ENCODE measurements at regions not wholly inside any gene's neighbourhood (a gene's known extent, or its start where the extent isn't known, plus 50 kb on each side); places are given as distances from the start of the nearest gene placed in this dataset.
"Not testable (repeated sequence)": the region's sequence is repeated elsewhere in the genome, so short reads cannot be mapped to it uniquely, and the experiment has no call there.

DNA sequence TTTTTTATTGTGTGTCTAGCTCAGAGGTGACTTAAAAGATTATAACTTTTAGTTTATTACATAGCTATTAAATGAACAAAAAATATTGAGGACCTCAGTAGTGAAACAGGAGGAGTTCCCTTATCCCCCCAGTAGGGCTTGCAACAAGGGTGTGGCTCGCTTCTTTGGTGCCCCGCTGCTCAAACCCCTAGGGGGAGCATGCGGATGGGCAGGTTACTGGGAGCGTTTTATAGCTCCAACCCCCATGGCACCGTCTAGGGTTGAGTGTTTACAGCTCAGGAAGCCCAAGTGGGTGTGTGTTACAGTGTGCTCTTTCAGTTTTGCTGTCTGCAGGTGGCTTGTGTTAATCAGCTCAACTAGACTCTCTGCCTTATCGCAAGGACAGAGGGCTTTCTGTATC lies 1513.7 kb downstream of the GRIK2 start:
- DNase-seq (ENCODE audit: low read depth) = no peak

DNA sequence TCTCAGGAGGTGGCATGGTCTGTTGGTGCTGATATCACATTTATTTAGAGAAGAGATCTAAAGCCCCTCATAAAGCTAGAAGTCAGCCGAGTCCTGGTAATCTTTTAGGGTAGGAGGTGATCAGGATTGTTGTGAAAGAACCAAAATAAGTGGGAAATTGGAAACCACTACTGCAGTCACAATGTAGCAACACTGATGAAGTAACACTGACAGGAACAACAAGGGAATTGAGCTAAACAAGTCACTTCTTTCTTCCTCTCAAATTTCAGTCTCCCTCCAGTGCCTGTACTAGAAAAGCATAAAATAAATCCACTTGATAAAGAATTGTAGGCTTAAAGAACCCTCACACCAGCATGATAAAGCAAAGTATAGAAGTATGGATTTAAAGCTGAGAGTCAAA lies 1509.0 kb downstream of the GRIK2 start:
- DNase-seq (ENCODE audit: low read depth) = no peak

DNA sequence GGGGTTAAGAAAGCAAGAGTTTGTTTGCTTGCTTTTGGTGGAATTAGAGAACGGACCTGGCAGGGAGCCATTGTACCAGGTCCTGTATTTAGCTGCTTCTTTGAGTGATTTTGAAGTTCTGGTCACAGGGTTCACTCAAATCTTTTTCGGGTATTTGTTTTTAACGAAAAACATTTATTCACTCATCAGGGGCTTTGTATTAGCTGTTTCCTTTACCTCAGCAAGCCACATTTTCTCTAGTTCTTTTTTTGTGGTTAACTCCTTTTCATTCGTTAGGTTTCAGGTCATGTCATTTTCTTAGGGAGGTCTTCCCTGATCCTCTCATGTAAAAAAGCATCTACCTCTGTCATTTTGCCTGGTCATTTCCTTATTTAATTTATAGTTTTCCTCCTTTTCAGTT lies 1502.2 kb downstream of the GRIK2 start:
- no peak for DNase-seq (ENCODE audit: low read depth)

DNA sequence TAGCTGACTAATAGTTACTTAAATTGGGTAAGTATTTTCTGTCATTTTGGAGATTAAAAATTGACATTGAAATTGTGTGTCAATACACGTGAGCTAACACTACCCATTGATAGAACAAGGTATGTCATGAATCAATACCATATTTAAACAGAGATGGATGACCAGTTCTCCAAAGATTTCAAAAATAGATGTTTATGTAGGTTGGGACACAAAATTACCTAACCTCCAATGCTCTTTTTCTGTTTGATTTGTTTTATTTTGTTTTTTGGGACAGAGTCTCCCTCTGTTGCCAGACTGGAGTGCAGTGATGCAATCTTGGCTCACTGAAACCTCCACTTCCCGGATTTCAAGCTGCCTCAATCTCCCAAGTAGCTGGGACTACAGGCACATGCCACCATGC lies 1491.7 kb downstream of the GRIK2 start:
- no peak for DNase-seq (ENCODE audit: low read depth)

DNA sequence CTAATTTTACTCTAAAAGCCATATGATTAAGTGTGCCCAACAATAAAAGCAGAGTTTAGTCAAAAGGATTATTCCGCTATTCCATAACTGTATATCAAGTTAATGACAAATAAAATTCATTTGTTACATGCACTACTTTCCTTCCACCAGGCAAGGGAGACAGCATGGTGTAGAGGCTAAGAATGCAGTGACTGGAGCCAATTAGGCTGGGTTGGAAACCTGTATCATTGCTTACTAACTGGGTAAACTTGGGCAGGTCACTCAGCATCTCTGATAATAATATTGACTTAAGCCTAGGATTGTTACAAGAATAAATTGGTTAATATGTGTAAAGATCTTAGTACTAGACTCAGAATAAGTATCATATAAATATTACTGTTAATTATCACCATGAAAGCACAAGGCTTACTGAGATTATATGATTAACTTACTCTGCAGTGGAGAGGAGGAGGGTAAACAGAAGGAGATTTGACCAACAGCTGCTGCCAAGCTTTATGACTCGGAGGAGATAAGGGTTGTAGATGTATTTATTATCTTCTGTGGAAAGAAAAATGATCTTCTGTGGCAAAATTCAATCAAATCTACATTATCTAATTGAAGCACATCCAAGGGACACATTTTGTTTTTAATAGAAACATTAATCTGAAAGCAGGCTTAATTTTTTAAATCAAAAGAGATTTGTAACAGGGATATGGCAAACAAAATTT lies 1459.9 kb downstream of the GRIK2 start:
- no peak for DNase-seq (ENCODE audit: low read depth)

DNA sequence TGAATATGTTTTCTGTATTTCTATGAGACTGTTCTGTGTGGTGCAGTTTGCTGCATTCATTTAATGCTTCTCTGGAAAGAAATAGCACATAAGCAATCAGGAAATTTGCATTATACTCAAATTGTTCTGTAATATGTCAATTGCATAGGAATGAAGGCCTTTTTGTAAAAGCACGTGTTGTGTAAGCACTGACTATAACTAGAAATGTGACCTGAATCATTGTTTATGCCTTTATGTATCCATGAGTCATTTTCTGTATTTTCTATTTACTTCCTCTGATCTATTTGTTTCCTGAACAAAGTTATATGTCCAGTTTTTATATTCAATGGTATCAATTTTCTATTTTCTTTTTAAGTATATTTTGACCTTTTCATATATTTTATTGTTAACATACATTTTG lies 1455.3 kb downstream of the GRIK2 start:
- DNase-seq (ENCODE audit: low read depth) = no peak

DNA sequence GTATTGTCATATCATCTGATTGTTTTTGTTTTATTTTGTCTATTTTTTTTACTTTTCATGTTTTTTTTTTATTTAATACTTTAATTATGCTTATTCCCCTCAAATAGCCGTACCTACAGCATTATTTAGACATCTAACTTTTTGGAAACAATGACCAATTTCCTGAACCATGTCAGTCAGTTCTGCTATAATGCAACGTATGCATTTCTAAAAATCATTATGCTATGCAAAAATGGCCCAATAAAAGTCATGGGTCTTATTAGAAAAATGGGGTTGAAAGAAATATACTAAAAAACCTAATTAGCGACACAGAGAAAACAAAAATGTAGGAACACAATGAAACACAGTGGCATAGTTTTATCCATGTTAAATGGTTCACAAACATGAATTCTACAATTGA lies 1454.7 kb downstream of the GRIK2 start:
- no peak for DNase-seq (ENCODE audit: low read depth)

DNA sequence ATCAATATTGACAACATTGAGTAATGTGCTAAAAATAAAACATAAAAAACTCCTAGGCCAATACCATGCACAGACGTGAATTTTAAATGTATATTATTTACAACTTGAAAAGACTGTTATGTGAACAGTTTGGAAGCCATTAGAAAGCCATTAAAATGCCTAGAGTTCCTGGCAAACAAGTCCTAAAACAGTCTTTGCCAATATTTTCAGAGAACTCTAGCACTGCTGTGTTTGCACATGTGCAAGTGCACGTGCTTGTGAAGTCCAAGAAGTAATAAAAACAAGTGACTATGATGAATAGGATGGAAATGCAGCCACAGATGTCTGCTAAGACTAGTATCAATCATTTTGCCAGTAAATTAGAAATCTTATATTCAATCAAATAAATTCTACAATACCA lies 1447.6 kb downstream of the GRIK2 start:
- DNase-seq (ENCODE audit: low read depth) = no peak

DNA sequence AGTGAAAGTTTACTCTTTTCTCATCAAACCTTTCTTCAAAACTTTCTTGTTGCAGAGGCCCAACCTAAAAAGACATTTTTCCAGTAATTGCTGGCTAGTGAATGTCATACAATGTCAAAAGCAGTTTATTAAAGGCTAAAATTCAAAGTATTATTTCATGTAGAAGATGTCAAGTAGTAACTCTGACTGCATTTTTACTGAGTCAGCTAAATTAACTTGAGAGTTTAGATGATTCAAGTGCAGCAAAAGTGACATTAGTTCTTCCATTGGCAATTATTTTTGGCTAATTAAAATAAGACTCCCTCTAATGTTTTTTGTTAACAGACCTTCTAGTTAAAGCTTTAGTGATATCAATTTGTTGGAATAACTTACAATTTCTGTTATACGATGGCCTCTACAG lies 1438.5 kb downstream of the GRIK2 start:
- DNase-seq (ENCODE audit: low read depth) = no peak

DNA sequence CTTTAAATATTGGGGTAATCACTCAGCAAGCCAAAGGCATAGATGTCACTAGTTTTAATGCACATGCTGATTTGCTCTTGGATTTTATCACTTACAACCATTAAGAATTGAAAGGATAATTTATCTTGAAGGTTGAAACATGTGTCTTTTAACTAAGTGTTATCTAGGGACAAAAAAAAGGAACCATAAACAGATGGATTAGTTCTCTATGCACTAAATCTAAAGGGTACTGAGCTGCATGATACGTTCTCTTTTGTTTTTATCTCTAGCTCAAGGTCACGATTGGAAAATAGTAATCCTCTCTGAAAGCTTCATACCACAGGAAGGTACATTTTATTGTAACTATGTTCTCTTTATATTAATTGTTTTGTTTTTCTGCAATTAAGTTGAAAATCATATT lies 1426.6 kb downstream of the GRIK2 start:
- no peak for DNase-seq (ENCODE audit: low read depth)

DNA sequence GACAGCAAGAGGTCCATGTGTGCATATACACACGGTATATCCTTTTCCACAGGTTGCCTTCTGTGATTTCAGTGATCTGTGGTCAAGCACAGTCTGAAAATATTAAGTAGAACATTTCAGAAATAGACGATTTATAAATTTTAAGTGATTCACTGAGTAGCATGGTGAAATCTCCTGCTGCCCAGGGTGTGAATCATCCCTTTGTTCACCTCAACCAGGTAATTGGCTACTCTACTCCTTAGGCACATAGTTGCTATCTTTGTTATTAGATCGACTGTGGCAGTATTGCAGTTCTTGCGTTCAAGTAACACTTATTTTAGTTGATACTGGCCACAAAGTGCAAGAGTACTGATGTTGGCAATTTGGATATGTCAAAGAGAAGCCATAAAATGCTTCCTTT lies 1421.7 kb downstream of the GRIK2 start:
- no peak for DNase-seq (ENCODE audit: low read depth)

DNA sequence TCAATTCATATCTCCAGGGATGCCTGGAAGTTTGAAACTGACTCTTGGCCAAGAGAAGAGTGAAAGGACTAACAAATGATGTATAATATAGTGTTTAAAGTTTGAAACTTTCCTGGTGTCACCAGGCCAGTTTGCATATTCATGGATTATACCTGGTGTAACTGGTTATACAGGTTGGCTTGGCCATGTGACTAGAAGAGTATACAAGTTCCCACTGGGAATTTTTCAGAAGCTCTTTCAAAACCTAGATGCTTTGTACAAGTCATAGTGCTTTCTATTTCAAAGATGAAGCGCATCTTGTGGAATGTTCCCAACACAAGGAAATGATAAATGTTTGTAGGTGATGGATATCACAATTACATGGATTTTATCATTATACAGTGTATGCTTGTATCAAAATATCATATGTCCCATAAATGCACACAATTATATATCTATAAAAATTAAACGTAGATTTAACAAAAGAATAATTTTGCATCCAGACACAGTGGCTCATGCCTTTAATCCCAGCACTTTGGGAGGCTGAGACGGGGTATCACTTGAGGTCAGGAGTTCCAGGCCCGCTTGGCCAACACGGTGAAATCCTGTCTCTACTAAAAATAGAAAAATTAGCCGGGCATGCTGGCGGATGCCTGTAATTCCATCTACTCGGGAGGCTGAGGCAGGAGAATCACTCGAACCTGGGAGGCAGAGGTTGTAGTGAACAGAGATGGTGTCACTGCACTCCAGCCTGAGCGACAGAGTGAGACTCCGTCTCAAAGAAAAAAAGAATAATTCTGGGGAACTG lies 1420.2 kb downstream of the GRIK2 start:
- DNase-seq (ENCODE audit: low read depth) = no peak

DNA sequence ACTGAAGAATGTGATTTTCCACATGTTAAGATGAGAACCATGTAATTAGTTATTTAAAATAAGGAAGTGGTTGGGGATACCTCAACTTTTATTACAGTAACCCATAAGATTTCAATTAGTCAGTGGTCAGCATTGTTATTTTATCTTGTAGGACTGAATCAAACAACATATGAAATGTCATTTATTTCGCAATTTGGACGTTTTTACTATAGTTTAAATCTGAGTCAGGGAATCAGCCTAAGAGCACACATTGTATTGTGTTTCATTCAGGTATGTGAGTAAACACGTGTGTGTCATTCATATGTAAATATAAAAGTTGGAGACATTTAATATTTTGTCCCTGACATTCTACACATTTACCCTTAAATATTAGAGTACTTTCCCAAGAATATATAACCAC lies 1418.7 kb downstream of the GRIK2 start:
- DNase-seq (ENCODE audit: low read depth) = peak; percentile 70

DNA sequence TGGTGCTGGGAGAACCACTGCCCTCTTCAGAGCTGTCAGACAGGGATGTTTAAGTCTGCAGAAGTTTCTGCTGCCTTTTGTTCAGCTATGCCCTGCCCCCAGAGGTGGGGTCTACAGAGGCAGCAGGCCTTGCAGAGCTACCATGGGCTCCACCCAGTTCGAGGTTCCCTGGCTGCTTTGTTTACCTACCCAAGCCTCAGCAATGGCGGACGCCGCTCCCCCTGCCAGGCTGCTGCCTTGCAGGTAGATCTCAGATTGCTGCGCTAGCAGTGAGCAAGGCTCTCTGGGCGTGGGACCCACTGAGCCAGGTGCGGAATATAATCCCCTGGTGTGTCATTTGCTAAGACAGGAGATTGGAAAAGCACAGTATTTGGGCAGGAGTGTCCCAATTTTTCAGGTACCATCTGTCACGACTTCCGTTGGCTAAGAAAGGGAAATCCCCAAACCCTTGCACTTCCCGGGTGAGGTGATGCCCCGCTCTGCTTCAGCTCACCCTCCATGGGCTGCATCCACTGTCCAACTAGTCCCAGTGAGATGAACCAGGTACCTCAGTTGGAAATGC lies 1415.5 kb downstream of the GRIK2 start:
- not testable (repeated sequence) for DNase-seq (ENCODE audit: low read depth)

DNA sequence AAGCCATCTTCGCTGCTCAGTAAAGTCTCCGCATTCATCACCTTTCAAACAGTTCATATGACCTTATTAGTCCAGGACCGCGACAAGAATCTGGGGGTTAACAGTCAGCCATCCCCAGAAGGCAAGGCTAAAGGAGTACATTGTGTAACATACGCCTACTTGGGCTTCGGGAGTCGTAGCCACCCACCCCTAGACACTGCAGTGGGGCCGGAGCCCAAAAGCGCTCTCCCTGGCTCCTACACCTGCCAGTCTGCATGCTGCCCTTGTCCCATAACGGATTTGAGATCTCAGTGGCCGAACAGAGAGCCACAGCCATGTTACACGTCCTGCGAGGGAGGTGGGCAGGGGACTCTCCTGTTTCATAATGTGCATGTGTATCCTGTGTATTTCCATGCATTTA lies 1405.5 kb downstream of the GRIK2 start:
- DNase-seq (ENCODE audit: low read depth) = no peak

DNA sequence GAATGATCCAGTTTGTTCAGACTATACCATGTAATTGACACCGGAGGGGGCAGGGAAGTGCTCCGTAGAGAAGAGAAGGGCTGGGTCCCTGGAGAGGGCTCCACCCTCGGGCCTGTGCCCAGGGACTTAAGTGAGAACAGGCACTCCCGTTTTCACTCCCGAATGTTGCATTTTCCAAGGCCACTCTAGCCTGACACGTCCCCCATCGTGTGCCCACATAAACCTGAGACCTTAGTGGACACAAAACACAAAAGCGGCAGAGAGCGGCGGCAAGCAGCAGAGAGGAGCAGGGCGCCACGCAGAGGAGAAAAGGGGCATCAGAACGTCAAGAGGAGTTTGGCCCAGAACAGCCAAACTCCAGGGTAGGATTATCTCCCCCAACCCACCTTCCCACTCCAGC lies 1405.1 kb downstream of the GRIK2 start:
- DNase-seq (ENCODE audit: low read depth) = no peak

DNA sequence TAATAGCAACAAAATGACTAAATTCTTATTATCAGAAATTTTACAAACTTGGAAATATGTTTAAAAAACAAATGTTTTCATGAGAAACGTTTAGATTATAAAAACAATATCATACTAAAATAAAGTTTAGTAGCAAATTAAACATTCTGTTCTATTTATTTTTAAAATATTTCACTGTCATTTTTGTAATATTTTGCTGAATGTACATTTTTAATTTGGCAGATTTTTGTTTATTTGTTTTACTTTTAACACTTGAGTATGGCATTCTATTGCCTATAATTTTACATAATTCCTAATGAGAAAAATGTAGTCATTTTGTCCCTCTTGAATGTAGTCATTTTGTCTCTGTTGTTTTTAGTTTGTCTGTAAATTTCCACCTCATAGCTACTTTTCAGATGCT lies 1400.2 kb downstream of the GRIK2 start:
- no peak for DNase-seq (ENCODE audit: low read depth)

DNA sequence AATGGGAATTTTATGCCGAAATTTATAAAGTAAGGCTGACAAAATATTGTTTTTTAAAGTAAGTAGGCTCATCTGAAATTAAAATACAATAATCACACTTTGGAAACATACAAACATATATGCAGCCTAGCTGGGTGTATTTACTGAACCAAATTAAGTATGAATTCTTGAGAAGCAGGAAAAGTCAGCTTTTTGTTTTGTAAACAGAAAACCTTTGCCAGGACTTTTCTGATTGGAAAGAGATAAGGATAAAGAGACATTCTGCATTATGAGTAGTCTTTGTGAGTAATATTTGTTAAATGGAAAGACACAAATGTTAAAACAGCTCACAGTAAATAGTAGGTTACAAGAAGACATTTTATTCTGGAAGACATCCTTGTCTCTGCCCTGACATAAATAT lies 1380.8 kb downstream of the GRIK2 start:
- no peak for DNase-seq (ENCODE audit: low read depth)

DNA sequence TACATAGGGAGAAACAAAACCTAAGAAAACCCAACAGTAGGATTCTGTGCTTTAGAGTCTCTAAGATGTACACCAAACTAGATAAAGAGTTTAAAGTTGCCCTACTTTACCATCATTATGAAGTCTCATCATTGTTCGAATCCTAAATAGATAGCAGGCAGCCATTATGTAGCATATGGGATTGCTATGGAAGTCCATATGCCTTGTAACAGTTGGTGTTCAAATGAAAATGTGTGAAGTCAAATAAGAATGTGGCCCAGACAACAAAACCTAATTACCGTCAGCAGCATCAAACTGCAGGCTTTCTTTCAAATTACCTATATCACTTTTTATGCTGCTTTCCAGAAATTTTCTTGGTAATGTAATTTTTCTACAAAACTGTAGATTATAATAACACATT lies 1380.1 kb downstream of the GRIK2 start:
- no peak for DNase-seq (ENCODE audit: low read depth)

DNA sequence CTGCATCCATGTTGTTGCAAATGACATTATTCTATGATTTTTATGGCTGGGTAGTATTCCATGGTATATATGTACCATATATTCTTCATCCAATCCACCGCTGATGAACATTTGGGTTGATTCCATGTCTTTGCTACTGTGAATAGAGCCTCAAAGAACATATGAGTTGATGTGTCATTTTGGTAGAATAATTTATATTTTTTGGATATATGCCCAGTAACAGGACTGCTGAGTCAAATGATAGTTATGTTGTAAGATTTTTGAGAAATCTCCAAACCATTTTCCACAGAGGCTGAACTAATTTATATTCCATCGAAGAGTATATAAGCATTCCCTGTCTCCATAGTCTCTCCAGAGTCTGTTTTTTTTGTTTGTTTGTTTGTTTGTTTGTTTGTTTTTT lies 1373.5 kb downstream of the GRIK2 start:
- DNase-seq (ENCODE audit: low read depth) = peak; percentile 14

DNA sequence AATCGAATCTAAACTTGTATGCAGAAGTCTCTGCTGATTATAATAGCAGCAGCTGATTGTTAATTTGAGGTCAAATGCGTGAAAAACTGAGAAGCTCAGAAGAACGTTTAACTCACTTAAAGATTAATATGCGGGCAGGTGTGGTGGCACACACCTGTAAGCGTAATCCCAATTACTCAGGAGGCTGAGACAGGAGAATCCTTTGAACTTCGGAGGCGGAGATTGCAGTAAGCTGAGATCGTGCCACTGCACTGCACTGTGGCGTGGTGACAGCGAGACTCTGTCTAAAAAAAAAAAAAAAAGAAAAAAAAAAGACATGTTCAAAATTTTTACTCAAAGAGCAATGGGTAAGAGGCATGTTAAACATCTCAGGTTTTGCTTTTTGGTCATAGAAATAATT lies 1370.8 kb downstream of the GRIK2 start:
- no peak for DNase-seq (ENCODE audit: low read depth)

DNA sequence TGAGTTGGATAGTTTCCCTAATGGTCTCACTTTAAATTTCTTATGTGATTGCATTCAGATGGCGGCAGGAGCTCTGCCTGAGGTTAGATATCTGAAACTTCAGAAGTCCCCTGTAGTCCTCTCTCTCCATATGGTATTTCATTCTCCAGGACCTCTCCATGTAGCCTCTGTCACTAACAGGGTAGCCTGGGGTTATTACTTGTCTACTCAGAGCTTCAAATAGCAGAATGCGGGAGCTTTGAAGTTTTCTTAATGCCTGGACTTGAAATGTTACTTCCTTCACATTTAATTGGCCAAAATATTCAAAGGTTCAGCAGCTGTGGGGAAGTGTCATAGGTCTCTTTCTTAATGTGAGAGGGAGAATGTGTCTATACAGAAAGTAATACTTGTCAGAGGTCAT lies 1370.4 kb downstream of the GRIK2 start:
- DNase-seq (ENCODE audit: low read depth) = no peak

DNA sequence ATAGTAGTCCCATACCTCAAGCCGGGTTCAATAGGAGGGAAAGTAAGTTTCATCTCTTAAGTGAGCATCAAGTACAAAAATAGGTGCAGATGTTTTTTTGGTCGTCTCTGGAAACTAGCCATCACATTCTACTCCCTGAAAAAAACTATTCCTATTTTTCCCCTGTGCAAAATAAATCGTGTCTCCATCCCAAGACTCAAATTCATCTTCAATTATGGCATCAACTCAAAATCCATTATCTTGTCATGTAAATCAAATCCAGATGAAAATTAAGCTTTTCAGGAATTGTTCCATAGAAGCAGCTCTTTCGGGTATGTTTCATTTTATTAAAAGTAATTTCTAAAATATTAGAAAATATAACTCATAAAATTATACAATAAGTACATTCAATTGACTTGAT lies 1368.4 kb downstream of the GRIK2 start:
- DNase-seq (ENCODE audit: low read depth) = no peak

DNA sequence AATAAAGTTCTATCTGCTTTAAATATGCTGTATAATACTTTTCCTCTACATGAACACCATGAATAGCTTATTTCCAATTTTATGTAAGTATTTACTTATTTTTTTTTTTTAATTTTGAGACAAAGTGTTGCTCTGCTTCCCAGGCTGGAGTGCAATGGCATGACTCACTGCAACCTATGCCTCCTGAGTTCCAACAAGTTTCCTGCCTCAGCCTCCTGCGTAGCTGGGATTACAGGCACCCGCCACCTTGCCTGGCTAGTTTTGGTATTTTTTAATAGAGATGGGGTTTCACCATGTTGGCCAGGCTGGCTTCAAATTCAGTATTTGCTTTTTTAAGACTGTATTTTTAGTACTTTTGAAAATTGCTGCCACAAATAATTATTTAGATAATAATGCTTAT lies 1365.9 kb downstream of the GRIK2 start:
- no peak for DNase-seq (ENCODE audit: low read depth)

Data from HS-5 (cell line).